Naive thymus-derived CD4-positive, alpha-beta T cell (primary cell): ENCODE measurements at regions not wholly inside any gene's neighbourhood (a gene's known extent, or its start where the extent isn't known, plus 50 kb on each side); places are given as distances from the start of the nearest gene placed in this dataset.

Experiments used
- ATAC-seq: fragments of 150-1000 bp; cut with Tn5 transposase; 2 replicates; pipeline ENCODE4 v1.10.0; 2021; ENCODE audit warnings: mild to moderate bottlenecking, moderate library complexity
- CTCF ChIA-PET: fragments of 350-600 bp; sonication (Branson Sonifier 250); formaldehyde crosslinking; loops from one replicate; lab custom pipeline; 2021; ENCODE audit warnings: antibody characterized with exemption; lab: Charles Lee
- POLR2A ChIA-PET: fragments of 350-600 bp; sonication (Branson Sonifier 250); formaldehyde crosslinking; loops from one replicate; lab custom pipeline; 2021; ENCODE audit warnings: antibody characterized with exemption, inconsistent platforms; lab: Charles Lee
- DNase-seq, 9 donors: peaks; one replicate each; pipeline versions ENCODE4 v3.0.0 to v3.0.0-alpha.2; 2020 to 2022; ENCODE audit warnings: mixed read lengths in 1 of 9
- H3K27ac ChIP-seq: one replicate; pipeline ENCODE4 v1.7.0; 2013; ENCODE audit warnings: mild to moderate bottlenecking, low read depth, low read length, moderate library complexity
- H3K27me3 ChIP-seq, 2 donors: one replicate each; pipeline ENCODE4 v1.7.0; 2013; ENCODE audit warnings: low read length in 2 of 2, mild to moderate bottlenecking in 2 of 2, moderate library complexity in 2 of 2; ENCODE audit not compliant: control insufficient read depth in 2 of 2, insufficient read depth in 2 of 2
- H3K36me3 ChIP-seq, 3 experiments: 1 replicate in 2 of 3; 2 replicates in 1 of 3; pipeline ENCODE4 v1.7.0; 2013; ENCODE audit warnings: low read length in 3 of 3, mild to moderate bottlenecking in 3 of 3, moderate library complexity in 1 of 3; ENCODE audit not compliant: insufficient read depth in 3 of 3, control insufficient read depth in 2 of 3
- H3K4me1 ChIP-seq, 2 donors: one replicate each; pipeline ENCODE4 v1.7.0; 2013; ENCODE audit warnings: low read length in 2 of 2, mild to moderate bottlenecking in 2 of 2, moderate library complexity in 1 of 2; ENCODE audit not compliant: control insufficient read depth in 2 of 2, insufficient read depth in 2 of 2
- H3K4me3 ChIP-seq: 2 replicates; pipeline ENCODE4 v1.7.0; 2013; ENCODE audit warnings: mild to moderate bottlenecking, low read length
- H3K9me3 ChIP-seq, 3 experiments: 1 replicate in 2 of 3; 2 replicates in 1 of 3; pipeline ENCODE4 v1.7.0; 2013; ENCODE audit warnings: low read length in 3 of 3; ENCODE audit not compliant: control insufficient read depth in 2 of 3
- H3K27ac Mint-ChIP-seq, 9 donors: one replicate each; pipeline ENCODE4 v1.8.0; 2020 to 2022; ENCODE audit warnings: mixed read lengths in 9 of 9, mild to moderate bottlenecking in 8 of 9, moderate library complexity in 5 of 9, inconsistent platforms in 2 of 9
- H3K27me3 Mint-ChIP-seq, 5 donors: one replicate each; pipeline ENCODE4 v1.8.0; 2021 to 2022; ENCODE audit warnings: mixed read lengths in 5 of 5, mild to moderate bottlenecking in 1 of 5
- H3K36me3 Mint-ChIP-seq, 5 donors: one replicate each; pipeline ENCODE4 v1.8.0; 2020 to 2022; ENCODE audit warnings: mixed read lengths in 5 of 5, mild to moderate bottlenecking in 3 of 5, inconsistent platforms in 1 of 5
- H3K4me1 Mint-ChIP-seq, 7 donors: one replicate each; pipeline ENCODE4 v1.8.0; 2020 to 2022; ENCODE audit warnings: mixed read lengths in 7 of 7, mild to moderate bottlenecking in 3 of 7, inconsistent platforms in 1 of 7
- H3K4me3 Mint-ChIP-seq, 10 donors: one replicate each; pipeline ENCODE4 v1.8.0; 2020 to 2022; ENCODE audit warnings: mild to moderate bottlenecking in 10 of 10, mixed read lengths in 10 of 10, moderate library complexity in 6 of 10, inconsistent platforms in 2 of 10
- H3K9me3 Mint-ChIP-seq, 11 donors: one replicate each; pipeline ENCODE4 v1.8.0; 2020 to 2022; ENCODE audit warnings: mixed read lengths in 11 of 11, mild to moderate bottlenecking in 4 of 11, inconsistent platforms in 1 of 11, moderate library complexity in 1 of 11
- intact Hi-C, 2 donors: fragments of 100-400 bp; cut with micrococcal nuclease; formaldehyde crosslinking; loops; one replicate each; pipeline ENCODE4 v1.15.1; 2023

GRCh38 chr3:28949580-28949979, 331.3 kb upstream of the RBMS3 start:
- H3K27ac ChIP-seq: no peak overlapping the region
- H3K9me3 Mint-ChIP-seq: peaks cover 0 to 9% (median 0%) of the 10 kb centered on the region in 11 donors
- H3K9me3 ChIP-seq: no peaks in the 10 kb centered on the region
- no peaks in the 10 kb centered on the region for H3K27me3 Mint-ChIP-seq
- peaks cover 0 to 5% (median 0%) of the 10 kb centered on the region in 5 donors for H3K36me3 Mint-ChIP-seq
- no peaks in the 10 kb centered on the region for H3K27me3 ChIP-seq
- no peak overlapping the region for H3K27ac Mint-ChIP-seq
- ChIA-PET CTCF (no interaction called here), POLR2A (no interaction called here)
- DNase-seq: no peak
- ATAC-seq: no peak
- H3K4me1 ChIP-seq: no peaks in the 10 kb centered on the region
- H3K4me1 Mint-ChIP-seq: no peaks in the 10 kb centered on the region
- H3K36me3 ChIP-seq: no peaks in the 10 kb centered on the region
- no peak overlapping the region for H3K4me3 ChIP-seq
- no peak overlapping the region for H3K4me3 Mint-ChIP-seq
- intact Hi-C loops: loop anchor here in 1 of 2 donors (10.0 kb wide), 1 partner anchor 235 kb away; no protein-coding TSS in a partner anchor

DNA sequence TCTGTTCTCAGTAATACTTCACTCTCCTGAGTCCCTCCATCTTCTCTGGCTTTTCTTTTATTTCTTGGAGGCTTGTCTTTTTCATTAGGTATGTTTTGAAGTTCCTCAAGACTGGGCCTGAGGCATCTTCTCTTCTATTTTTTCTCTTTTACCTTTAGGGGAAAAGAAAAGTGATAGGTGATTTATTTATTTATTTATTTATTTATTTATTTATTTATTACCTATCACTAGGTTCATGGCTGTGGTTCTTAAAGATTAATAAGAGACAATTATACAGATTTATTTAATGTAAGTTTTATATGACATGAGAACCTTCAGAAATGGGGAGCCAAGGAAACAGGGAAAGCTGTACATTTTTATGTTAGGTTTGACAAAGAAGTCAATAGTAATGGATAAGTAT, 330.3 kb upstream of the RBMS3 start:
- no peak for ATAC-seq
- ChIA-PET CTCF (no interaction called here), POLR2A (no interaction called here)
- H3K9me3 Mint-ChIP-seq: peaks cover 0 to 9% (median 0%) of the 10 kb centered on the region in 11 donors
- Histone ChIP-seq H3K9me3 (no peaks in the 10 kb centered on the region), H3K4me1 (no peaks in the 10 kb centered on the region), H3K4me3 (no peak overlapping the region), H3K27me3 (no peaks in the 10 kb centered on the region), H3K36me3 (no peaks in the 10 kb centered on the region), H3K27ac (no peak overlapping the region)
- no peaks in the 10 kb centered on the region for H3K27me3 Mint-ChIP-seq
- intact Hi-C loops: no loop called here
- H3K27ac Mint-ChIP-seq: no peak overlapping the region
- peaks cover 0 to 5% (median 0%) of the 10 kb centered on the region in 5 donors for H3K36me3 Mint-ChIP-seq
- H3K4me3 Mint-ChIP-seq: no peak overlapping the region
- no peak for DNase-seq
- no peaks in the 10 kb centered on the region for H3K4me1 Mint-ChIP-seq

DNA sequence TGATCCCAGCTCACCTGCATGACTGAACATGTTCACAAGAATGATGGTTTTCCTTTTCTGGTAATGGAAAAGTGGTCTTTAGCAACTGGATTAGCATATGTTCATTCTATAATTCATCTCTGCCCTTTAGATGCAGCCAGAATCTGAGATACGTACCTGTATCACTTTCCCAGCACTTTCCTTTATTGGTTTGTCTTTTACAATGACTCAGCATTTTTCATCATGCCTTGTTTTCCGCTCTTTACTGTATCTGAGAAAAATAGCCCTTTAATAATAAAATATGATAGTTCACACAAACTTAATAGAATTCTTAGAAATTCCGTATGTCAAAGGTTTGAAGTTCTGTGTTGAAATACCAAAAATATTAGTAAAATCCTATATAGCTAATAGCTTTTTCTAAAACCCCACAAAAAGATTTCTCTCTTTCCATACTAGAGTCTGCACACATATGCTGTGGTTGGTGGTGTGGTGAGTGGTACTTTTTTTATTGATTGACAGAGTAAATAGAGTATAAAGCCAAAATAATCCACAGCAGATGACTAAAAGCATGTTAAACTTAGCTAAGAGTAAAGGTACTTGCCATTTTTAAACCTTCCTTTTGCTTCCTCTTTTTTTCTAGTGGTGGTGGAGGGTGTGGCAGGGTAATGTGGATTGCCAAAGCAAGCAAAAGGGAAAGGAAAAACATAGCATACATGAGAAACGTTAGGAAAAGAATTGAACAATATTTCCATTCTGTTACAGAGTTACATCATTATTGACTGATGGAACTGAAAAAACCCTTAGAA, 328.9 kb upstream of the RBMS3 start:
- Mint-ChIP-seq H3K36me3 (peaks cover 0 to 5% (median 0%) of the 10 kb centered on the region in 5 donors), H3K27ac (no peak overlapping the region), H3K9me3 (peaks cover 0 to 9% (median 0%) of the 10 kb centered on the region in 11 donors), H3K27me3 (no peaks in the 10 kb centered on the region), H3K4me3 (no peak overlapping the region), H3K4me1 (no peaks in the 10 kb centered on the region)
- H3K27ac ChIP-seq: no peak overlapping the region
- no peaks in the 10 kb centered on the region for H3K27me3 ChIP-seq
- DNase-seq: no peak
- CTCF ChIA-PET: no interaction called here
- H3K36me3 ChIP-seq: no peaks in the 10 kb centered on the region
- intact Hi-C loops: no loop called here
- H3K4me3 ChIP-seq: no peak overlapping the region
- H3K9me3 ChIP-seq: no peaks in the 10 kb centered on the region
- ATAC-seq: peak; percentile 48
- POLR2A ChIA-PET: no interaction called here
- no peaks in the 10 kb centered on the region for H3K4me1 ChIP-seq

- Mint-ChIP-seq H3K36me3 (no peaks in the 10 kb centered on the region), H3K27ac (no peak overlapping the region), H3K9me3 (peaks cover 0 to 16% (median 3%) of the 10 kb centered on the region in 11 donors), H3K4me1 (no peaks in the 10 kb centered on the region), H3K27me3 (no peaks in the 10 kb centered on the region), H3K4me3 (no peak overlapping the region)
- DNase-seq (no peak), ATAC-seq (no peak)
- intact Hi-C loops: no loop called here
- Histone ChIP-seq H3K27ac (no peak overlapping the region), H3K4me3 (no peak overlapping the region), H3K36me3 (no peaks in the 10 kb centered on the region), H3K27me3 (no peaks in the 10 kb centered on the region), H3K4me1 (no peaks in the 10 kb centered on the region), H3K9me3 (no peaks in the 10 kb centered on the region)
- ChIA-PET POLR2A (no interaction called here), CTCF (no interaction called here)
Observed at GRCh38 chr3:28958656-28959055, 322.2 kb upstream of the RBMS3 start.

GRCh38 chr3:28971156-28971555, 309.7 kb upstream of the RBMS3 start:
- peaks cover 0 to 37% (median 25%) of the 10 kb centered on the region in 11 donors for H3K9me3 Mint-ChIP-seq
- H3K27me3 Mint-ChIP-seq: peaks cover 0 to 5% (median 0%) of the 10 kb centered on the region in 5 donors
- no peaks in the 10 kb centered on the region for H3K4me1 Mint-ChIP-seq
- ATAC-seq: no peak
- H3K27ac ChIP-seq: no peak overlapping the region
- no peaks in the 10 kb centered on the region for H3K4me1 ChIP-seq
- no peaks in the 10 kb centered on the region for H3K27me3 ChIP-seq
- ChIA-PET CTCF (no interaction called here), POLR2A (no interaction called here)
- H3K36me3 ChIP-seq: no peaks in the 10 kb centered on the region
- intact Hi-C loops: no loop called here
- H3K27ac Mint-ChIP-seq: no peak overlapping the region
- no peak overlapping the region for H3K4me3 Mint-ChIP-seq
- H3K4me3 ChIP-seq: no peak overlapping the region
- H3K9me3 ChIP-seq: peaks cover 0 to 14% (median 4%) of the 10 kb centered on the region in 3 experiments
- DNase-seq: no peak
- peaks cover 0 to 8% (median 4%) of the 10 kb centered on the region in 5 donors for H3K36me3 Mint-ChIP-seq

- Mint-ChIP-seq H3K9me3 (peaks cover 0 to 31% (median 22%) of the 10 kb centered on the region in 11 donors), H3K27me3 (peaks cover 0 to 2% (median 0%) of the 10 kb centered on the region in 5 donors), H3K4me1 (no peaks in the 10 kb centered on the region), H3K27ac (no peak overlapping the region), H3K36me3 (peaks cover 0 to 8% (median 4%) of the 10 kb centered on the region in 5 donors), H3K4me3 (no peak overlapping the region)
- no peak overlapping the region for H3K4me3 ChIP-seq
- DNase-seq (no peak), ATAC-seq (no peak)
- no peak overlapping the region for H3K27ac ChIP-seq
- ChIA-PET POLR2A (no interaction called here), CTCF (no interaction called here)
- H3K36me3 ChIP-seq: no peaks in the 10 kb centered on the region
- H3K27me3 ChIP-seq: no peaks in the 10 kb centered on the region
- no peaks in the 10 kb centered on the region for H3K4me1 ChIP-seq
- intact Hi-C loops: no loop called here
- H3K9me3 ChIP-seq: peaks cover 0 to 14% (median 4%) of the 10 kb centered on the region in 3 experiments
Observed at GRCh38 chr3:28972921-28973320, 307.9 kb upstream of the RBMS3 start.

- H3K9me3 ChIP-seq: peaks cover 0 to 14% (median 2%) of the 10 kb centered on the region in 3 experiments
- H3K27me3 ChIP-seq: no peaks in the 10 kb centered on the region
- peaks cover 2 to 29% (median 19%) of the 10 kb centered on the region in 11 donors for H3K9me3 Mint-ChIP-seq
- intact Hi-C loops: no loop called here
- CTCF ChIA-PET: no interaction called here
- DNase-seq (no peak), ATAC-seq (no peak)
- H3K4me1 ChIP-seq: no peaks in the 10 kb centered on the region
- H3K4me3 ChIP-seq: no peak overlapping the region
- H3K27me3 Mint-ChIP-seq: peaks cover 0 to 7% (median 2%) of the 10 kb centered on the region in 5 donors
- H3K36me3 ChIP-seq: no peaks in the 10 kb centered on the region
- peaks cover 0 to 4% (median 3%) of the 10 kb centered on the region in 5 donors for H3K36me3 Mint-ChIP-seq
- no peak overlapping the region for H3K4me3 Mint-ChIP-seq
- H3K27ac ChIP-seq: no peak overlapping the region
- POLR2A ChIA-PET: no interaction called here
- no peak overlapping the region for H3K27ac Mint-ChIP-seq
- H3K4me1 Mint-ChIP-seq: no peaks in the 10 kb centered on the region
Observed at GRCh38 chr3:28973609-28974008, 307.3 kb upstream of the RBMS3 start.
